GM23248 (cell line): ENCODE measurements at regions not wholly inside any gene's neighbourhood (a gene's known extent, or its start where the extent isn't known, plus 50 kb on each side); places are given as distances from the start of the nearest gene placed in this dataset.

ENCODE experiments used
- DNase-seq: peaks from one replicate; pipeline ENCODE4 v3.0.0-alpha.2; 2015
- H2AFZ ChIP-seq: fragments of 200-600 bp; sonication (generic); 2 replicates; pipeline ENCODE4 v1.6.1; 2016; ENCODE audit warnings: antibody characterized with exemption
- H3F3A ChIP-seq: fragments of 200-600 bp; sonication (generic); 2 replicates; pipeline ENCODE4 v1.6.1; 2016; ENCODE audit warnings: mild to moderate bottlenecking, antibody characterized with exemption, mixed run types; ENCODE audit not compliant: insufficient read depth
- H3K27ac ChIP-seq: fragments of 200-600 bp; sonication (generic); 2 replicates; pipeline ENCODE4 v1.5.1; 2016; ENCODE audit warnings: mild to moderate bottlenecking
- H3K27me3 ChIP-seq: fragments of 200-600 bp; sonication (generic); replicated peaks from 2 replicates; pipeline ENCODE4 v1.6.1; 2016; ENCODE audit warnings: mild to moderate bottlenecking; ENCODE audit not compliant: insufficient read depth
- H3K36me3 ChIP-seq: fragments of 200-600 bp; sonication (generic); 2 replicates; pipeline ENCODE4 v1.6.1; 2016; ENCODE audit warnings: low read depth, mild to moderate bottlenecking
- H3K4me1 ChIP-seq: fragments of 200-600 bp; sonication (generic); 2 replicates; pipeline ENCODE4 v1.6.1; 2016; ENCODE audit warnings: mild to moderate bottlenecking; ENCODE audit not compliant: insufficient read depth
- H3K4me2 ChIP-seq: fragments of 200-600 bp; sonication (generic); one replicate; pipeline ENCODE4 v1.6.1; 2016; ENCODE audit warnings: mild to moderate bottlenecking; ENCODE audit not compliant: unreplicated experiment
- H3K4me3 ChIP-seq: fragments of 200-600 bp; sonication (generic); 2 replicates; pipeline ENCODE4 v1.5.1; 2016; ENCODE audit warnings: mild to moderate bottlenecking
- H3K79me2 ChIP-seq: fragments of 200-600 bp; sonication (generic); 2 replicates; pipeline ENCODE4 v1.6.1; 2016; ENCODE audit warnings: mild to moderate bottlenecking; ENCODE audit not compliant: insufficient read depth
- H3K9ac ChIP-seq: fragments of 200-600 bp; sonication (generic); 2 replicates; pipeline ENCODE4 v1.6.1; 2016; ENCODE audit warnings: mild to moderate bottlenecking
- H3K9me2 ChIP-seq: fragments of 200-600 bp; sonication (generic); 2 replicates; pipeline ENCODE4 v1.6.1; 2016; ENCODE audit warnings: mixed run types, mild to moderate bottlenecking, moderate library complexity; ENCODE audit not compliant: insufficient read depth
- H3K9me3 ChIP-seq: fragments of 200-600 bp; sonication (generic); one replicate; pipeline ENCODE4 v1.6.1; 2017; ENCODE audit warnings: low read depth
- H4K20me1 ChIP-seq: fragments of 200-600 bp; sonication (generic); 2 replicates; pipeline ENCODE4 v1.6.0; 2016; ENCODE audit not compliant: insufficient read depth
- EZH2 ChIP-seq: fragments of 200-600 bp; sonication (generic); IDR thresholded peaks from 2 replicates; pipeline ENCODE4 v1.6.1; 2018; ENCODE audit warnings: antibody characterized with exemption, mild to moderate bottlenecking; ENCODE audit not compliant: insufficient read depth, poor library complexity, severe bottlenecking
- EZH2phosphoT487 ChIP-seq: fragments of 200-600 bp; sonication (generic); IDR thresholded peaks from 2 replicates; pipeline ENCODE4 v1.6.1; 2018; ENCODE audit warnings: antibody characterized with exemption, moderate library complexity, mild to moderate bottlenecking, low read depth; ENCODE audit not compliant: insufficient read depth
- WGBS, 2 experiments: methylation state at CpG; one replicate each; pipeline ENCODE4 v1.1.6; 2015 to 2017; ENCODE audit warnings: low lambda C conversion rate in 2 of 2, low coverage in 1 of 2; ENCODE audit errors: missing lambda C conversion rate in 2 of 2; 5-methylcytosine and 5-hydroxymethylcytosine counted together
- in situ Hi-C: fragments of 300-500 bp; cut with MboI; formaldehyde crosslinking; loops from 2 replicates; pipeline ENCODE4 v1.15.0; 2020

DNA sequence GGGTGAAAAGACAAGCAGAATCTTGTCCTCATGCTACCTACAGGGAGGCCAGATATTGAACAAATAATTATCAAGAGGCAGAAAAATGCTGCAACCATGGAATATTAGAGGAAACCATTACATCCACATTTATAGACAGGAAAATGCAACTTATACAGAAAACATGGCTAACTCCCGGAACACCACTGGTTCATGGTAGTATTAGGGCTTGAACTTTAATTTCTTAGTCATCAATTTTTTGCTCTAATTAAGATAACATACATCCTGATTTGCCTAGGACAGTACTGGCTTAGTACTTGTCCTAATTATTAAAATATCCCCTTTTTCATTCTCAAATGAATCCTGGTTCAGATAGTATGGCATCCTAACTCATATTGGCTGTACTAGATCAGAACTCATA, 76.3 kb upstream of the TGFBR2 start:
- no peak for DNase-seq
- Histone ChIP-seq H3K27ac (no peak overlapping the region), H3K4me1 (0 out of 2 replicates have a peak, but pooled peaks cover under 1% of the 10 kb centered on the region), H3K36me3 (no peaks in the 10 kb centered on the region), H3K79me2 (no peaks in the 10 kb centered on the region), H3K9ac (no peak overlapping the region), H3K9me2 (no peaks in the 10 kb centered on the region), H3F3A (no peaks in the 10 kb centered on the region), H3K4me3 (no peak overlapping the region), H2AFZ (no peak overlapping the region), H4K20me1 (no peaks in the 10 kb centered on the region), H3K27me3 (no peaks in the 10 kb centered on the region), H3K4me2 (no peak overlapping the region), H3K9me3 (no peaks in the 10 kb centered on the region)
- in situ Hi-C loops = no loop called here
- TF ChIP-seq EZH2 (no peak), EZH2phosphoT487 (no peak)
- 100% methylated on average over 1 of the region's 1 CpG for WGBS, 2 experiments

DNA sequence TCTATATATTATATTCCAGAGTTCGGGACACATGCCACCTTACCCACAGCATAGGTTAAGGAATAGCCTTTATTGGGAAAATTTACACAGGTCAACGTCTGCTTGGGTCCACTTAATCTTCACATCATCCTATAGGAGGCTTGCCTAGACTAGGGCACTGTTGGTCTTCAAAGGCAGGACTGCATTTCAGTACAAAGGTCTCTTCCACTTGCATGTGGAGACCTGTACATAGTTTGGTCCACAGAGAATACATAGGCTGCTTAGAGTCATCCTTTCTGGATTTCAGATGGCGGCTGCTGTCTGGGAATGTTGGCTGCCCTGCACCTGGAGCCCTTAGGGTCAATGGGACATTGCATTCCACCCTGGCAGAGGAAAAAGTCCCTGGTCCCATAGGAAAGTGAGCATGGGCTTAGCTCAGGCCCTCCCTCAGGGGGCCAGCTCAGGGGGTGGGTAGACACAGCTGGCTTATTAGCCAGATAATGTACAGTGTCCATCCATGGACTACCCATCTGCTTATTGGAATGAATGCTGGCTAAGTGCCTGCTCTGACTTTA, 75.3 kb upstream of the TGFBR2 start:
- in situ Hi-C loops = no loop called here

DNA sequence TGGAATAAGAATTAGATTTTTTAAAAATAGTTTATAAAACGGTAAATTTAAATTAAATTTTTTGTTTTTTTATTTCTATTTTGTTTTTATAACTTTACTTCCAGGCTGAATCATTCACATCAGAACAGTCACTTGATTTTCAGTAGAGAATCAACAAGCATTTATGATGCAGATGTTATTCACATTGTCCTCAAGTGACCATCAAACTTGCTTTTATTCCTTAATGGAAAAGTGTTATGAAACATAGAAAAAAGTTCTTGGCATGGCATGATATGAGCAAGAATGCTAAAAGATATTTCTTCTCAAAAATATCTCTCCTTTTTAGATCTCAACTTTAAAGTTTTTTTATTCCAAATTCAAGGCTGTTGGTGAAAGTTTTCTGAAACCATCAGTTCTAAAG, 70.9 kb upstream of the TGFBR2 start:
- H3F3A ChIP-seq = peaks cover 24% of the 10 kb centered on the region
- no peak overlapping the region for H3K4me3 ChIP-seq
- H3K27me3 ChIP-seq = no peaks in the 10 kb centered on the region
- no peaks in the 10 kb centered on the region for H3K79me2 ChIP-seq
- H3K9me2 ChIP-seq = no peaks in the 10 kb centered on the region
- no peak overlapping the region for H2AFZ ChIP-seq
- DNase-seq = peak; percentile 63
- no peak for TF ChIP-seq EZH2
- no peak for TF ChIP-seq EZH2phosphoT487
- H3K4me2 ChIP-seq = no peak overlapping the region
- no peak overlapping the region for H3K9ac ChIP-seq
- peaks cover 30% of the 10 kb centered on the region for H3K4me1 ChIP-seq
- no peaks in the 10 kb centered on the region for H3K36me3 ChIP-seq
- in situ Hi-C loops = no loop called here
- no peak overlapping the region for H3K27ac ChIP-seq
- no peaks in the 10 kb centered on the region for H3K9me3 ChIP-seq
- 0 to 10% methylated on average over 1 of the region's 1 CpG for WGBS, 2 experiments
- H4K20me1 ChIP-seq = no peaks in the 10 kb centered on the region

More for the DNA sequence above, 75.3 kb upstream of the TGFBR2 start:
- H3F3A ChIP-seq = no peaks in the 10 kb centered on the region
- TF ChIP-seq EZH2 (no peak), EZH2phosphoT487 (no peak)
- peaks cover 8% of the 10 kb centered on the region; the same call in 1 of the 2 replicates for H3K4me1 ChIP-seq
- 65 to 71% methylated on average over 3 of the region's 3 CpGs for WGBS, 2 experiments
- no peak for DNase-seq
- no peaks in the 10 kb centered on the region for H3K36me3 ChIP-seq
- H3K4me3 ChIP-seq = no peak overlapping the region
- no peaks in the 10 kb centered on the region for H3K79me2 ChIP-seq
- no peaks in the 10 kb centered on the region for H3K27me3 ChIP-seq
- no peak overlapping the region for H3K9ac ChIP-seq
- no peaks in the 10 kb centered on the region for H4K20me1 ChIP-seq
- H3K27ac ChIP-seq = no peak overlapping the region
- no peaks in the 10 kb centered on the region for H3K9me2 ChIP-seq
- no peak overlapping the region for H3K4me2 ChIP-seq
- no peaks in the 10 kb centered on the region for H3K9me3 ChIP-seq
- H2AFZ ChIP-seq = no peak overlapping the region

DNA sequence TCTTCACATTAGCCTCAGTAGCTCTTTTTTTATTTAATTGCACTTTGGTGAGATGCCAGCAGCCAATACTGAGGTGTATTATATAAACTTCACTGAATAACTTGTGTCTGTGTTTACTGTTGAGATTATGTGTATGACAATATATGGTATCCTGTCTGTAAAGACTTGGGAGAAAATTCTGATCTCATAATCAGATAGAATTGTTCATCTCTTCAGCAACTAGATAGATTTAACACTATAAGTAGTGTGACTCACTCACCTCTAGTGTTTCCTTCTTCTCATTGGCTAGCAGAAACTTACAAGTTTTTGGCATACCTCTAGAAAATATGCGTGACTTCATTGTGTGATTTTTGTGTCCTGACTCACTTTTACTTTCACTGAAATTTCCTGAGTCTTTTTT, 67.6 kb upstream of the TGFBR2 start:
- Histone ChIP-seq H3K4me2 (peak overlapping the region; percentile 49), H3K4me1 (peaks cover 30% of the 10 kb centered on the region), H3K9me2 (no peaks in the 10 kb centered on the region), H2AFZ (no peak overlapping the region), H3K9ac (no peak overlapping the region), H3F3A (peaks cover 25% of the 10 kb centered on the region), H3K79me2 (no peaks in the 10 kb centered on the region), H3K36me3 (no peaks in the 10 kb centered on the region), H3K27ac (peak overlapping the region; percentile 53), H3K9me3 (no peaks in the 10 kb centered on the region), H3K27me3 (no peaks in the 10 kb centered on the region), H3K4me3 (no peak overlapping the region), H4K20me1 (no peaks in the 10 kb centered on the region)
- in situ Hi-C loops = no loop called here
- TF ChIP-seq EZH2phosphoT487 (no peak), EZH2 (no peak)
- peak; percentile 92 for DNase-seq
- 0% methylated on average over 1 of the region's 1 CpG for WGBS, 2 experiments
